WI38 (cell line): ENCODE measurements at regions not wholly inside any gene's neighbourhood (a gene's known extent, or its start where the extent isn't known, plus 50 kb on each side); places are given as distances from the start of the nearest gene placed in this dataset.

Source experiments
- H3K4me3 ChIP-seq: 2 replicates; pipeline ENCODE4 v1.5.1; 2011; ENCODE audit warnings: low read depth, mild to moderate bottlenecking, control low read depth, low read length
- CTCF ChIP-seq: IDR thresholded peaks from 2 replicates; pipeline ENCODE4 v1.5.1; 2012; ENCODE audit warnings: low read depth, mild to moderate bottlenecking, control low read depth, low read length

GRCh38 chr20:39433466-39433865 is 471.3 kb downstream of the DHX35 start:
- H3K4me3 ChIP-seq, result no peak overlapping the region
- TF ChIP-seq CTCF, result no peak

- TF ChIP-seq CTCF, result no peak
Measured at GRCh38 chr20:39431091-39431880, 469.1 kb downstream of the DHX35 start.

DNA sequence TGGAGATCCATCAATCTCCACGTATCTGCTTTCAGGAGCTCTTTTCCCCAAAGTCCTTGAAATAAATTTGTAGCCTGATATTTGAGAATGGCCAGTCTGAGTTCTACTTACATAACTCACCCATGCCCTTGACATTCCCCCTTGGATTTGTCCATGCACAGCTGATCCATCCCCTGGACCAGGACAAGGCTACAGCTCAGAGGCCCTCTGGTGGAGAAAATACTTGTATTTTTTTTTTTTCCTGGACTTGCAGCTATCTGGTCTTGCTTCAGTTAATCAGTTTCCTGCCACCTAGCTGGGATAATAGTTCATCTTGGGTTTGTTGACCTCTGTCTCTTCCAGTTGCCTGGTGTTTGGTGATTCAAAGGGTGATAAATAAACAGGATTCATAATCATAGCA is 467.6 kb downstream of the DHX35 start:
- TF ChIP-seq CTCF, result no peak
- H3K4me3 ChIP-seq, result no peak overlapping the region

More at GRCh38 chr20:39431091-39431880, 469.1 kb downstream of the DHX35 start:
- no peak overlapping the region for H3K4me3 ChIP-seq

DNA sequence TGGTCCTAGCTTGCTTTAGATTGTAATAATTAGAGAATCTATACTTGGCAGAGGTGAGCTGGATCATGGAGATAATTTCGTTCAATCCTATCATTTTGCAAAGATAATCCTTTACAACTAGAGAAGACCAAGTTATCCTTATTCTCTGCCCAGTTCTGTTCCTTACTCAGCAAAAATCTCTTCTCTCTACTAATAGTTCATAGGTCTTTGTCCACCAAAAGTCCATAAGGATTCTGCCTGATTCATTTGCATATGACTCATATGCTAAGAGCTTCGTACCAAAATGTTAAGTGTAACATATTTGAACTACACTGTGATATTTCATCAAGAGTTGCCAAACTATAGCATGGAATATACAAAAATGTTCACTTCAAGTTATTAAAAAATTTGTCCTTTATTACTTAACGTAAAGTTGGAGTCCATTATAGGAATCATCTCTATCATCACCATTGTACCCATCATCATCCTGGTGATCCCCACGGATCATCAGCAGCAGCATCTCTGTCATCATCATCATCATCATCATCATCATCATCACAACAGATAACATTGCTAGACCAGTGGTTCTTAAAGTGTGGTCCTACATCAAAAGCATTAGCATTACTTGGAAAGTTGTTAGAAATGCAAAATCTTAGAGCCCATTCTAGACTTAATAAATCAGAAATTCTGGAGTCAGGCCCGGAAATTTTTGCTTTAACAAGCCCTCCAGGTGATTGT is 463.0 kb downstream of the DHX35 start:
- TF ChIP-seq CTCF, result no peak
- no peak overlapping the region for H3K4me3 ChIP-seq

GRCh38 chr20:39421571-39422105 is 459.5 kb downstream of the DHX35 start:
- no peak overlapping the region for H3K4me3 ChIP-seq
- TF ChIP-seq CTCF, result no peak

GRCh38 chr20:39412091-39412490 is 449.9 kb downstream of the DHX35 start:
- TF ChIP-seq CTCF, result no peak
- no peak overlapping the region for H3K4me3 ChIP-seq

DNA sequence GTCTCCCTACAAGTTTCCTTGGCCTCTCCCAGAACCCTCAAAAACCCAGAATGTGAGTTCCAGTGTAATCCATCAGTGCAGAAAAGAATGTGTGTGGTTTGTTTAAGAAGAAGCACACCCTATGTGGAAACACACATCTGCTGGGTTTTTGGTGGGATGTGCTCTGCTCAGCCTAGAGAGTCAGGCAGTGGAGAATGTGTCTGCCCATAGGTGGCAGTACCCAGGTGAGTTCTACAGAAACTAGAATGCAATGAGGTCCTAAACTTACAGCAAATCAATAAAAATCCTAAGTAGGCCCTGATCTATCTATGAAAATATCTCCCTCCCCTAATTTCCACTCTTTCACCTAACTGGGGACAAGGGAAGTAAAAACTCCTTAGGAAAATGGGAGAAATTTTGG is 437.3 kb downstream of the DHX35 start:
- no peak overlapping the region for H3K4me3 ChIP-seq
- TF ChIP-seq CTCF, result no peak
